ENCODE measurements at regions not wholly inside any gene's neighbourhood (a gene's known extent, or its start where the extent isn't known, plus 50 kb on each side); places are given as distances from the start of the nearest gene placed in this dataset.

- 50% methylated on average over 1 of the region's 1 CpG for WGBS (ENCODE audit: insufficient coverage, low coverage, low lambda C conversion rate, missing lambda C conversion rate)
- no peak for DNase-seq
- H3K27ac ChIP-seq: no peak overlapping the region
- intact Hi-C loops (cut with DNase I): no loop called here
- no peak for ATAC-seq
- no peaks in the 10 kb centered on the region for H3K4me1 ChIP-seq
- no peak overlapping the region for H3K4me3 ChIP-seq
- H3K36me3 ChIP-seq: no peaks in the 10 kb centered on the region
- TF ChIP-seq POLR2A (IDR thresholded peaks at IDR 0.05): no peak
- TF ChIP-seq, protein P1, sequence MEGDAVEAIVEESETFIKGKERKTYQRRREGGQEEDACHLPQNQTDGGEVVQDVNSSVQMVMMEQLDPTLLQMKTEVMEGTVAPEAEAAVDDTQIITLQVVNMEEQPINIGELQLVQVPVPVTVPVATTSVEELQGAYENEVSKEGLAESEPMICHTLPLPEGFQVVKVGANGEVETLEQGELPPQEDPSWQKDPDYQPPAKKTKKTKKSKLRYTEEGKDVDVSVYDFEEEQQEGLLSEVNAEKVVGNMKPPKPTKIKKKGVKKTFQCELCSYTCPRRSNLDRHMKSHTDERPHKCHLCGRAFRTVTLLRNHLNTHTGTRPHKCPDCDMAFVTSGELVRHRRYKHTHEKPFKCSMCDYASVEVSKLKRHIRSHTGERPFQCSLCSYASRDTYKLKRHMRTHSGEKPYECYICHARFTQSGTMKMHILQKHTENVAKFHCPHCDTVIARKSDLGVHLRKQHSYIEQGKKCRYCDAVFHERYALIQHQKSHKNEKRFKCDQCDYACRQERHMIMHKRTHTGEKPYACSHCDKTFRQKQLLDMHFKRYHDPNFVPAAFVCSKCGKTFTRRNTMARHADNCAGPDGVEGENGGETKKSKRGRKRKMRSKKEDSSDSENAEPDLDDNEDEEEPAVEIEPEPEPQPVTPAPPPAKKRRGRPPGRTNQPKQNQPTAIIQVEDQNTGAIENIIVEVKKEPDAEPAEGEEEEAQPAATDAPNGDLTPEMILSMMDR (IDR thresholded peaks at IDR 0.05): no peak
- H3K27me3 ChIP-seq: no peaks in the 10 kb centered on the region
- no peaks in the 10 kb centered on the region for H3K9me3 ChIP-seq
These were observed 402.4 kb downstream of the PCDH18 start for GRCh38 chr4:137129845-137130244.

GRCh38 chr4:137129441-137129840 lies 402.9 kb downstream of the PCDH18 start:
- DNase-seq: no peak
- Histone ChIP-seq H3K27ac (no peak overlapping the region), H3K9me3 (no peaks in the 10 kb centered on the region), H3K4me1 (no peaks in the 10 kb centered on the region), H3K27me3 (no peaks in the 10 kb centered on the region), H3K4me3 (no peak overlapping the region), H3K36me3 (no peaks in the 10 kb centered on the region)
- intact Hi-C loops (cut with DNase I): no loop called here
- TF ChIP-seq, protein P1 (IDR thresholded peaks at IDR 0.05): no peak
- no peak for TF ChIP-seq POLR2A (IDR thresholded peaks at IDR 0.05)
- 48% methylated on average over 3 of the region's 3 CpGs for WGBS (ENCODE audit: insufficient coverage, low coverage, low lambda C conversion rate, missing lambda C conversion rate)
- no peak for ATAC-seq

DNA sequence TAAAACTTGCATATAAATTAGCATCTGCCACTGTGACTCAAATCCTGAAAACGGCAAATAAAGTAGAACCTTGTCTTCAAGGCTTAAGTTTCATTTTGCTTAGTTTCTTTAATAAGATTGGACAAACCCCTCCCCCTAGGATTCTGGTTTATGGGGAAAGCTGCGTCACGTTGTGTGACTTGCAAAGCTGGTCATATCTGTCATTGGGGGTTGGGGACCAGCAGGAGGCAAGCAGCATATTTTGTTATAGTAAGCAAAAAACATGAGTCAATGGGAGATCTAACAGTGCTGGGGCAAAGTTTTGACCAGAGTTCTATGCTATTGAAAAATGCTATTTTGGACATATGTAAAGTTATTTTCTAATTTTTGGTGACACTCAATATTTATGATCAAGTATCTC lies 407.3 kb downstream of the PCDH18 start:
- 35% methylated on average over 3 of the region's 3 CpGs for WGBS (ENCODE audit: insufficient coverage, low coverage, low lambda C conversion rate, missing lambda C conversion rate)
- DNase-seq: no peak
- Histone ChIP-seq H3K4me3 (peak overlapping the region in 1 of 3 donors; percentile 16), H3K27me3 (no peaks in the 10 kb centered on the region), H3K4me1 (no peaks in the 10 kb centered on the region), H3K36me3 (no peaks in the 10 kb centered on the region), H3K9me3 (no peaks in the 10 kb centered on the region), H3K27ac (no peak overlapping the region)
- no peak for ATAC-seq
- no peak for TF ChIP-seq POLR2A (IDR thresholded peaks at IDR 0.05)
- TF ChIP-seq, protein P1 (IDR thresholded peaks at IDR 0.05): no peak
- intact Hi-C loops (cut with DNase I): no loop called here

GRCh38 chr4:137124278-137124932 lies 407.9 kb downstream of the PCDH18 start:
- H3K4me1 ChIP-seq: no peaks in the 10 kb centered on the region
- no peaks in the 10 kb centered on the region for H3K36me3 ChIP-seq
- peak overlapping the region in 1 of 3 donors; percentile 16 for H3K4me3 ChIP-seq
- no peaks in the 10 kb centered on the region for H3K27me3 ChIP-seq
- DNase-seq (no peak), ATAC-seq (peak; percentile 82 to 84 (median 82))
- WGBS (ENCODE audit: insufficient coverage, low coverage, low lambda C conversion rate, missing lambda C conversion rate): 17% methylated on average over 5 of the region's 5 CpGs
- no peak overlapping the region for H3K27ac ChIP-seq
- TF ChIP-seq POLR2A (IDR thresholded peaks at IDR 0.05): no peak
- TF ChIP-seq, protein P1 (IDR thresholded peaks at IDR 0.05): peak; percentile 43 to 55 (median 51)
- intact Hi-C loops (cut with DNase I): no loop called here
- H3K9me3 ChIP-seq: no peaks in the 10 kb centered on the region
